Endothelial cell of umbilical vein (primary cell): ENCODE measurements at regions not wholly inside any gene's neighbourhood (a gene's known extent, or its start where the extent isn't known, plus 50 kb on each side); places are given as distances from the start of the nearest gene placed in this dataset.

ENCODE experiments used
- BruUV-seq: library from RNA; stranded (reverse); fragments of 400-500 nt; replicated peaks from 2 replicates; lab custom pipeline; 2021; lab: Mats Ljungman, UMichigan
- CTCF ChIA-PET: fragments of 300-600, 350-600 bp; sonication (Branson Sonifier 250); formaldehyde crosslinking; loops from one replicate; lab custom pipeline; 2021; ENCODE audit warnings: antibody characterized with exemption, inconsistent platforms; lab: Charles Lee
- POLR2A ChIA-PET: fragments of 300-600, 350-600 bp; sonication (Branson Sonifier 250); formaldehyde crosslinking; loops from one replicate; lab custom pipeline; 2021; ENCODE audit warnings: antibody characterized with exemption, inconsistent platforms; lab: Charles Lee
- DNase-seq: peaks from one replicate; pipeline ENCODE4 v3.0.0-alpha.2; 2011; ENCODE audit warnings: low read depth, low spot score
- FAIRE-seq: peaks from 2 replicates; lab custom pipeline; 2011; peaks lifted over from hg19 to GRCh38; lab: Jason Lieb, UNC
- H2AFZ ChIP-seq: 2 replicates; pipeline ENCODE4 v1.6.0; 2012; ENCODE audit warnings: low read depth, low read length, control low read depth, inconsistent platforms
- H3K27ac ChIP-seq: 2 replicates; pipeline ENCODE4 v1.5.1; 2011; ENCODE audit warnings: low read depth, mild to moderate bottlenecking, control low read depth, low read length, moderate library complexity; ENCODE audit not compliant: insufficient read depth
- H3K27me3 ChIP-seq, 2 experiments: 2 replicates each; pipeline versions ENCODE4 v1.6.0 to v1.6.1; 2011; ENCODE audit warnings: low read length in 2 of 2, mixed read lengths in 1 of 2; ENCODE audit not compliant: control insufficient read depth in 2 of 2, insufficient read depth in 2 of 2
- H3K36me3 ChIP-seq, 2 experiments: 2 replicates in 1 of 2; 3 replicates in 1 of 2; pipeline ENCODE4 v1.5.1; 2011; ENCODE audit warnings: low read length in 2 of 2, mild to moderate bottlenecking in 1 of 2, moderate library complexity in 1 of 2; ENCODE audit not compliant: control insufficient read depth in 2 of 2, insufficient read depth in 2 of 2; ENCODE audit errors: extremely low read depth in 1 of 2
- H3K4me1 ChIP-seq: 3 replicates; pipeline ENCODE4 v1.5.1; 2011; ENCODE audit warnings: mild to moderate bottlenecking, low read length; ENCODE audit not compliant: control insufficient read depth, insufficient read depth; ENCODE audit errors: extremely low read depth
- H3K4me2 ChIP-seq: 2 replicates; pipeline ENCODE4 v1.6.1; 2011; ENCODE audit warnings: low read length, control low read depth, mixed read lengths; ENCODE audit not compliant: insufficient read depth
- H3K4me3 ChIP-seq, 3 experiments: fragments of 200-600 bp in 1 of 3; sonication (generic), shearing (Covaris generic) in 1 of 3; replicated peaks in 1 of 3; 2 replicates each; pipeline ENCODE4 v1.5.1; 2011 to 2016; ENCODE audit warnings: control low read depth in 3 of 3, low read length in 3 of 3, mild to moderate bottlenecking in 2 of 3, inconsistent platforms in 1 of 3, low read depth in 1 of 3, moderate library complexity in 1 of 3; ENCODE audit not compliant: insufficient read depth in 1 of 3
- H3K79me2 ChIP-seq: 2 replicates; pipeline ENCODE4 v1.6.0; 2012; ENCODE audit warnings: low read length, inconsistent platforms; ENCODE audit not compliant: control insufficient read depth, insufficient read depth
- H3K9ac ChIP-seq: replicated peaks from 2 replicates; pipeline ENCODE3; 2011; ENCODE audit warnings: low read length, control low read depth; ENCODE audit not compliant: insufficient read depth; ENCODE audit errors: extremely low read depth
- H3K9me1 ChIP-seq: replicated peaks from 3 replicates; pipeline ENCODE4 v1.6.0; 2011; ENCODE audit warnings: mild to moderate bottlenecking, low read length; ENCODE audit not compliant: control insufficient read depth, insufficient read depth; ENCODE audit errors: extremely low read depth
- H3K9me3 ChIP-seq: replicated peaks from 2 replicates; pipeline ENCODE4 v1.5.1; 2012; ENCODE audit warnings: low read length, inconsistent platforms; ENCODE audit not compliant: control insufficient read depth, insufficient read depth
- H4K20me1 ChIP-seq: replicated peaks from 2 replicates; pipeline ENCODE3; 2011; ENCODE audit warnings: mild to moderate bottlenecking, low read length; ENCODE audit not compliant: control insufficient read depth, insufficient read depth; ENCODE audit errors: extremely low read depth
- CTCF ChIP-seq, 2 donors: IDR thresholded peaks; 1 replicate in 1 of 2; 2 replicates in 1 of 2; pipeline ENCODE4 v1.5.1; 2011; ENCODE audit warnings: low read length in 2 of 2, mild to moderate bottlenecking in 2 of 2, moderate library complexity in 2 of 2, control low read depth in 1 of 2, inconsistent platforms in 1 of 2, low read depth in 1 of 2; ENCODE audit not compliant: insufficient read depth in 1 of 2; ENCODE audit errors: extremely low read depth in 1 of 2
- EZH2 ChIP-seq: IDR thresholded peaks from 2 replicates; pipeline ENCODE4 v1.6.1; 2012; ENCODE audit warnings: borderline replicate concordance, low read depth, mild to moderate bottlenecking, moderate library complexity, low read length, inconsistent platforms; ENCODE audit not compliant: severe bottlenecking
- FOS ChIP-seq: IDR thresholded peaks from 2 replicates; pipeline ENCODE4 v1.6.1; 2011; ENCODE audit warnings: mild to moderate bottlenecking, low read length, moderate library complexity, borderline replicate concordance; ENCODE audit not compliant: insufficient read depth
- JUN ChIP-seq: IDR thresholded peaks from 2 replicates; pipeline ENCODE4 v1.6.1; 2011; ENCODE audit warnings: borderline replicate concordance, low read depth; ENCODE audit not compliant: insufficient read length, insufficient read depth
- MAX ChIP-seq: IDR thresholded peaks from 2 replicates; pipeline ENCODE4 v1.6.1; 2011; ENCODE audit not compliant: insufficient read depth, insufficient read length
- MYC ChIP-seq: IDR thresholded peaks from one replicate; pipeline ENCODE4 v1.6.1; 2011; ENCODE audit warnings: mild to moderate bottlenecking, low read depth, low read length
- POLR2A ChIP-seq: IDR thresholded peaks from 2 replicates; pipeline ENCODE4 v1.6.1; 2012; ENCODE audit warnings: low read depth, mild to moderate bottlenecking, control low read depth, low read length
- POLR2AphosphoS5 ChIP-seq: IDR thresholded peaks from 2 replicates; pipeline ENCODE4 v1.6.1; 2012; ENCODE audit warnings: low read depth, mild to moderate bottlenecking, control low read depth, low read length, moderate library complexity; ENCODE audit not compliant: insufficient read depth
- dilution Hi-C: fragments of 300-500 bp; cut with MboI; formaldehyde crosslinking; loops from one replicate; pipeline ENCODE4 v1.15.0; 2019; ENCODE audit warnings: low sequenced_read_pairs; ENCODE audit not compliant: extremely low pct_ligation_motif_present
- intact Hi-C: fragments of 100-400 bp; cut with micrococcal nuclease; formaldehyde crosslinking; loops from one replicate; pipeline ENCODE4 v1.10.0; 2022

GRCh38 chrX:150229030-150229429 is 134.1 kb upstream of the MAMLD1 start:
- CTCF ChIA-PET = no interaction called here

More at GRCh38 chrX:150229030-150229429, 134.1 kb upstream of the MAMLD1 start:
- no peak overlapping the region for H3K4me3 ChIP-seq
- BruUV-seq = no TSS peak
- POLR2A ChIA-PET = no interaction called here
- DNase-seq (no peak), FAIRE-seq (no peak)
- no peak overlapping the region for H3K27ac ChIP-seq
- H3K36me3 ChIP-seq = no peaks in the 10 kb centered on the region
- no peaks in the 10 kb centered on the region for H3K9me3 ChIP-seq
- no peak overlapping the region for H3K4me2 ChIP-seq
- H3K27me3 ChIP-seq = no peaks in the 10 kb centered on the region
- no peaks in the 10 kb centered on the region for H3K9me1 ChIP-seq
- H4K20me1 ChIP-seq = no peaks in the 10 kb centered on the region
- no peak overlapping the region for H2AFZ ChIP-seq
- intact Hi-C loops (no loop called here), dilution Hi-C loops (no loop called here)
- no peaks in the 10 kb centered on the region for H3K4me1 ChIP-seq
- H3K9ac ChIP-seq = no peak overlapping the region
- H3K79me2 ChIP-seq = no peaks in the 10 kb centered on the region
- TF ChIP-seq MYC (no peak), MAX (no peak), POLR2A (no peak), FOS (no peak), EZH2 (no peak), CTCF (IDR thresholded peaks at IDR 0.05; ENCODE audit: extremely low read depth in 1 of 2, insufficient read depth in 1 of 2, low read depth in 1 of 2, low read length in 2 of 2) (no peak), JUN (no peak), POLR2AphosphoS5 (no peak)
